ENCODE measurements at regions not wholly inside any gene's neighbourhood (a gene's known extent, or its start where the extent isn't known, plus 50 kb on each side); places are given as distances from the start of the nearest gene placed in this dataset.

DNA sequence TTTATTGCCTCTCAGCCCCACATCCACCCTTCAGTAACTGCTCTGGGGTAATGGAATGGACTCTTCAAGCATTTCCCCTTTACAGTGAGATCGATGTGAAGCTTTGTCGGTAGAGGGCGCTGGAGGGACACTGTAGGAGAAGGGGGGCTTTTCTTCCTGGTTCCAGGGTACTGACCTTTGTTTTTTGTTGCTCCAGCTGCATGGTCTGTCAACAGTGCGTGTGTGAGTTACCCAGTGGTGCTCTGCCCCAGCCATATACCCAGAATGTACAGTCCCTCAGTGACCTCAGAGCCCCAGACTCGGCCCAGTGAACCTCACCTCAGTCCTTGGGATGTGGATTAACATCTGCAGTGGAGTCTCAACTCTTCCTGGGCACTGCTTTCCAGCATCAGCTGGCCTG lies 180.3 kb upstream of the TSC22D2 start:
- TF ChIP-seq EZH2 (IDR thresholded peaks at IDR 0.05; ENCODE audit: borderline replicate concordance) = no peak
- TF ChIP-seq, protein P1, sequence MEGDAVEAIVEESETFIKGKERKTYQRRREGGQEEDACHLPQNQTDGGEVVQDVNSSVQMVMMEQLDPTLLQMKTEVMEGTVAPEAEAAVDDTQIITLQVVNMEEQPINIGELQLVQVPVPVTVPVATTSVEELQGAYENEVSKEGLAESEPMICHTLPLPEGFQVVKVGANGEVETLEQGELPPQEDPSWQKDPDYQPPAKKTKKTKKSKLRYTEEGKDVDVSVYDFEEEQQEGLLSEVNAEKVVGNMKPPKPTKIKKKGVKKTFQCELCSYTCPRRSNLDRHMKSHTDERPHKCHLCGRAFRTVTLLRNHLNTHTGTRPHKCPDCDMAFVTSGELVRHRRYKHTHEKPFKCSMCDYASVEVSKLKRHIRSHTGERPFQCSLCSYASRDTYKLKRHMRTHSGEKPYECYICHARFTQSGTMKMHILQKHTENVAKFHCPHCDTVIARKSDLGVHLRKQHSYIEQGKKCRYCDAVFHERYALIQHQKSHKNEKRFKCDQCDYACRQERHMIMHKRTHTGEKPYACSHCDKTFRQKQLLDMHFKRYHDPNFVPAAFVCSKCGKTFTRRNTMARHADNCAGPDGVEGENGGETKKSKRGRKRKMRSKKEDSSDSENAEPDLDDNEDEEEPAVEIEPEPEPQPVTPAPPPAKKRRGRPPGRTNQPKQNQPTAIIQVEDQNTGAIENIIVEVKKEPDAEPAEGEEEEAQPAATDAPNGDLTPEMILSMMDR (IDR thresholded peaks at IDR 0.05; ENCODE audit: poor library complexity) = peak; percentile 78
- no peak for TF ChIP-seq EZH2phosphoT487 (IDR thresholded peaks at IDR 0.05; ENCODE audit: low read depth, severe bottlenecking, unreplicated experiment)

All from hepatocyte (in vitro differentiated cells).